NCI-H524 treated with DMSO at 0.1 percent for 48 hours (cell line): ENCODE measurements at regions not wholly inside any gene's neighbourhood (a gene's known extent, or its start where the extent isn't known, plus 50 kb on each side); places are given as distances from the start of the nearest gene placed in this dataset.
"Not testable (repeated sequence)": the region's sequence is repeated elsewhere in the genome, so short reads cannot be mapped to it uniquely, and the experiment has no call there.

ENCODE experiments used
- DNase-seq: peaks from one replicate; lab custom pipeline; 2025; lab: John Stamatoyannopoulos, UW

- DNase-seq: no peak
Observed at GRCh38 chr14:45716572-45716971, 463.6 kb upstream of the MIS18BP1 start.

GRCh38 chr14:45715946-45716345 is 462.9 kb upstream of the MIS18BP1 start:
- DNase-seq: no peak

GRCh38 chr14:45709541-45709940 is 456.5 kb upstream of the MIS18BP1 start:
- DNase-seq: no peak

GRCh38 chr14:45705940-45706534 is 453.0 kb upstream of the MIS18BP1 start:
- DNase-seq: no peak

- DNase-seq: no peak
Observed at GRCh38 chr14:45699471-45699870, 446.5 kb upstream of the MIS18BP1 start.

GRCh38 chr14:45698462-45699134 is 445.6 kb upstream of the MIS18BP1 start:
- DNase-seq: peak; percentile 35

GRCh38 chr14:45686771-45687170 is 433.8 kb upstream of the MIS18BP1 start:
- no peak for DNase-seq

GRCh38 chr14:45680531-45680930 is 427.5 kb upstream of the MIS18BP1 start:
- DNase-seq: no peak

GRCh38 chr14:45679853-45680252 is 426.9 kb upstream of the MIS18BP1 start:
- DNase-seq: no peak

GRCh38 chr14:45678163-45678562 is 425.2 kb upstream of the MIS18BP1 start:
- DNase-seq: no peak

GRCh38 chr14:45673420-45673819 is 420.4 kb upstream of the MIS18BP1 start:
- no peak for DNase-seq

- no peak for DNase-seq
Observed at GRCh38 chr14:45664668-45665356, 411.8 kb upstream of the MIS18BP1 start.

GRCh38 chr14:45658917-45659299 is 405.9 kb upstream of the MIS18BP1 start:
- DNase-seq: no peak

- no peak for DNase-seq
Observed at GRCh38 chr14:45658226-45658916, 405.4 kb upstream of the MIS18BP1 start.

- no peak for DNase-seq
Observed at GRCh38 chr14:45651890-45652289, 398.9 kb upstream of the MIS18BP1 start.

- DNase-seq: no peak
Observed at GRCh38 chr14:45650754-45651153, 397.8 kb upstream of the MIS18BP1 start.

GRCh38 chr14:45649051-45649450 is 396.0 kb upstream of the MIS18BP1 start:
- DNase-seq: no peak

GRCh38 chr14:45641541-45641940 is 388.5 kb upstream of the MIS18BP1 start:
- no peak for DNase-seq

GRCh38 chr14:45634651-45635441 is 381.8 kb upstream of the MIS18BP1 start:
- not testable (repeated sequence) for DNase-seq

- DNase-seq: no peak
Observed at GRCh38 chr14:45633220-45633984, 380.4 kb upstream of the MIS18BP1 start.

- no peak for DNase-seq
Observed at GRCh38 chr14:45621731-45622130, 368.7 kb upstream of the MIS18BP1 start.
